Uterus (tissue), 2 donors: ENCODE measurements at regions not wholly inside any gene's neighbourhood (a gene's known extent, or its start where the extent isn't known, plus 50 kb on each side); places are given as distances from the start of the nearest gene placed in this dataset.

Source experiments
- POLR2A ChIP-seq, 2 donors: fragments of 450-650 bp; IDR thresholded peaks; one replicate each; pipeline ENCODE4 v1.6.1; 2016; ENCODE audit warnings: antibody characterized with exemption in 2 of 2, mild to moderate bottlenecking in 1 of 2, moderate library complexity in 1 of 2
- TF ChIP-seq, protein P1 (sequence below), 4 experiments: fragments of 200-600 bp in 2 of 4; fragments of 450-650 bp in 2 of 4; sonication (generic) in 2 of 4; IDR thresholded peaks; one replicate each; pipeline ENCODE4 v1.5.1; 2016 to 2019; ENCODE audit warnings: antibody characterized with exemption in 4 of 4, mild to moderate bottlenecking in 2 of 4, moderate library complexity in 1 of 4

DNA sequence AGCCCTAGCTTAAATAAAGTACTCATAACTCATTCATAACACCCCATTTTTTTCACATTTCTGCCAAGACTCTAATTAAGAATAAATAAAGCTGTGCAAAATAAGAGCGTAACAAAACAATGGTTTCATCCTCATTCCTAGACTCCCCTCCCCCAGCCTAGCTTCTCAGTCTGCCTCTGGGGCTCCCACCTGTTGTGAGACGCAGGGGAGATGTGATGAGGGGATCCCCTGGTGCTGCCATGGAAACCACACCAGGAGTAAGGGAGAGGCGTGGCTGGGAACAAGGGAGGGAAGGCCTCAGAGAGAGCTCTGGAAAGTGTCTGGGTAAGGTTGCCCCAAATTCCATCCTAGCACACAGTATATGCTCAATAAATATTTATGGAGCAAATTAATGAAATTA is 93.3 kb upstream of the USP29 start:
- no peak for TF ChIP-seq POLR2A (IDR thresholded peaks at IDR 0.05)
- TF ChIP-seq, protein P1, sequence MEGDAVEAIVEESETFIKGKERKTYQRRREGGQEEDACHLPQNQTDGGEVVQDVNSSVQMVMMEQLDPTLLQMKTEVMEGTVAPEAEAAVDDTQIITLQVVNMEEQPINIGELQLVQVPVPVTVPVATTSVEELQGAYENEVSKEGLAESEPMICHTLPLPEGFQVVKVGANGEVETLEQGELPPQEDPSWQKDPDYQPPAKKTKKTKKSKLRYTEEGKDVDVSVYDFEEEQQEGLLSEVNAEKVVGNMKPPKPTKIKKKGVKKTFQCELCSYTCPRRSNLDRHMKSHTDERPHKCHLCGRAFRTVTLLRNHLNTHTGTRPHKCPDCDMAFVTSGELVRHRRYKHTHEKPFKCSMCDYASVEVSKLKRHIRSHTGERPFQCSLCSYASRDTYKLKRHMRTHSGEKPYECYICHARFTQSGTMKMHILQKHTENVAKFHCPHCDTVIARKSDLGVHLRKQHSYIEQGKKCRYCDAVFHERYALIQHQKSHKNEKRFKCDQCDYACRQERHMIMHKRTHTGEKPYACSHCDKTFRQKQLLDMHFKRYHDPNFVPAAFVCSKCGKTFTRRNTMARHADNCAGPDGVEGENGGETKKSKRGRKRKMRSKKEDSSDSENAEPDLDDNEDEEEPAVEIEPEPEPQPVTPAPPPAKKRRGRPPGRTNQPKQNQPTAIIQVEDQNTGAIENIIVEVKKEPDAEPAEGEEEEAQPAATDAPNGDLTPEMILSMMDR (IDR thresholded peaks at IDR 0.05) = no peak
